Liver (tissue), 8 donors: ENCODE measurements at regions not wholly inside any gene's neighbourhood (a gene's known extent, or its start where the extent isn't known, plus 50 kb on each side); places are given as distances from the start of the nearest gene placed in this dataset.

ENCODE experiments used
- DNase-seq: peaks from one replicate; pipeline ENCODE4 v3.0.0-alpha.2; 2017; ENCODE audit warnings: low spot score
- H3K27ac ChIP-seq, 2 donors: one replicate each; pipeline ENCODE4 v1.7.0; 2013; ENCODE audit warnings: inconsistent platforms in 2 of 2, low read length in 2 of 2, control low read depth in 1 of 2, low read depth in 1 of 2, mild to moderate bottlenecking in 1 of 2
- H3K27me3 ChIP-seq, 4 donors: one replicate each; pipeline versions ENCODE4 v1.6.1 to v1.7.0; 2013; ENCODE audit warnings: low read length in 3 of 4, inconsistent platforms in 1 of 4, mild to moderate bottlenecking in 1 of 4, moderate library complexity in 1 of 4; ENCODE audit not compliant: control insufficient read depth in 4 of 4, insufficient read depth in 4 of 4
- H3K36me3 ChIP-seq, 4 donors: one replicate each; pipeline versions ENCODE4 v1.6.1 to v1.7.0; 2013; ENCODE audit warnings: low read length in 3 of 4, mild to moderate bottlenecking in 3 of 4, low read depth in 1 of 4, moderate library complexity in 1 of 4; ENCODE audit not compliant: control insufficient read depth in 4 of 4, insufficient read depth in 3 of 4
- H3K4me1 ChIP-seq, 4 donors: one replicate each; pipeline versions ENCODE4 v1.6.1 to v1.7.0; 2013; ENCODE audit warnings: low read length in 3 of 4, mild to moderate bottlenecking in 3 of 4, moderate library complexity in 1 of 4; ENCODE audit not compliant: control insufficient read depth in 4 of 4, insufficient read depth in 4 of 4
- H3K4me3 ChIP-seq, 3 donors: one replicate each; pipeline versions ENCODE4 v1.6.1 to v1.7.0; 2013; ENCODE audit warnings: low read length in 3 of 3, control low read depth in 1 of 3, low read depth in 1 of 3, mild to moderate bottlenecking in 1 of 3
- H3K9ac ChIP-seq, 2 donors: one replicate each; pipeline ENCODE4 v1.7.0; 2013; ENCODE audit warnings: low read length in 2 of 2, mild to moderate bottlenecking in 2 of 2, moderate library complexity in 2 of 2, control low read depth in 1 of 2, low read depth in 1 of 2
- H3K9me3 ChIP-seq, 4 donors: one replicate each; pipeline versions ENCODE4 v1.6.1 to v1.7.0; 2013; ENCODE audit warnings: low read length in 3 of 4; ENCODE audit not compliant: control insufficient read depth in 4 of 4
- ATF3 ChIP-seq: IDR thresholded peaks from 2 replicates; pipeline ENCODE4 v1.6.1; 2016; ENCODE audit warnings: antibody characterized with exemption
- CTCF ChIP-seq: fragments of 150-350 bp; IDR thresholded peaks from 2 replicates; pipeline ENCODE4 v1.5.1; 2017; ENCODE audit warnings: improper control_type of control experiment, low read depth, low read length; ENCODE audit not compliant: missing input control
- EGR1 ChIP-seq, 2 donors: IDR thresholded peaks; 2 replicates each; pipeline ENCODE4 v1.6.1; 2016 to 2018; ENCODE audit warnings: antibody characterized with exemption in 2 of 2, low read depth in 2 of 2
- FOXA1 ChIP-seq: IDR thresholded peaks from 2 replicates; pipeline ENCODE4 v1.6.1; 2016; ENCODE audit warnings: antibody characterized with exemption
- FOXA2 ChIP-seq: IDR thresholded peaks from 2 replicates; pipeline ENCODE4 v1.6.1; 2016; ENCODE audit warnings: antibody characterized with exemption
- GABPA ChIP-seq, 2 donors: IDR thresholded peaks in 1 of 2; conservative IDR thresholded peaks in 1 of 2; 2 replicates each; pipeline ENCODE4 v1.6.1; 2016; ENCODE audit warnings: antibody characterized with exemption in 2 of 2, mild to moderate bottlenecking in 1 of 2, moderate library complexity in 1 of 2
- HNF4A ChIP-seq, 2 donors: conservative IDR thresholded peaks; 2 replicates each; pipeline ENCODE4 v1.6.1; 2016; ENCODE audit warnings: antibody characterized with exemption in 2 of 2, mild to moderate bottlenecking in 2 of 2
- HNF4G ChIP-seq: IDR thresholded peaks from 2 replicates; pipeline ENCODE4 v1.6.1; 2016; ENCODE audit warnings: antibody characterized with exemption
- JUND ChIP-seq, 2 donors: IDR thresholded peaks; 2 replicates each; pipeline ENCODE4 v1.6.1; 2016; ENCODE audit warnings: antibody characterized with exemption in 2 of 2
- MAX ChIP-seq: IDR thresholded peaks from 2 replicates; pipeline ENCODE4 v1.6.1; 2016; ENCODE audit warnings: antibody characterized with exemption
- NR2F2 ChIP-seq: IDR thresholded peaks from 2 replicates; pipeline ENCODE4 v1.6.1; 2016; ENCODE audit warnings: antibody characterized with exemption
- REST ChIP-seq: IDR thresholded peaks from 2 replicates; pipeline ENCODE4 v1.6.1; 2016; ENCODE audit warnings: antibody characterized with exemption, mild to moderate bottlenecking
- RXRA ChIP-seq, 2 donors: IDR thresholded peaks; 2 replicates each; pipeline ENCODE4 v1.6.1; 2017 to 2018; ENCODE audit warnings: antibody characterized with exemption in 2 of 2, mild to moderate bottlenecking in 1 of 2
- TAF1 ChIP-seq: conservative IDR thresholded peaks from 2 replicates; pipeline ENCODE4 v1.6.1; 2016; ENCODE audit warnings: antibody characterized with exemption, mild to moderate bottlenecking
- YY1 ChIP-seq: IDR thresholded peaks from 2 replicates; pipeline ENCODE4 v1.6.1; 2016; ENCODE audit warnings: antibody characterized with exemption, mild to moderate bottlenecking
- WGBS: extraction: QIAGEN DNeasy Blood & Tissue Kit; methylation state at CpG from one replicate; pipeline ENCODE4 v1.1.7; 2013; 5-methylcytosine and 5-hydroxymethylcytosine counted together
- donor health status: healthy.
- donor health status: healthy.
- donor health status: healthy.
- donor health status: healthy.
- donor health status: healthy.

- TF ChIP-seq HNF4A (conservative IDR thresholded peaks at IDR 0.05) (no peak), TAF1 (no peak), FOXA1 (no peak), ATF3 (no peak), EGR1 (IDR thresholded peaks at IDR 0.05; ENCODE audit: low read depth in 2 of 2) (no peak), RXRA (IDR thresholded peaks at IDR 0.05) (no peak), CTCF (no peak), HNF4G (no peak), REST (no peak), FOXA2 (no peak), NR2F2 (no peak), GABPA (IDR thresholded peaks at IDR 0.05 in 1 of 2, conservative IDR thresholded peaks at IDR 0.05 in 1 of 2) (no peak)
- no peaks in the 10 kb centered on the region for H3K27me3 ChIP-seq
- 58% methylated on average over 1 of the region's 1 CpG for WGBS
- H3K36me3 ChIP-seq = no peaks in the 10 kb centered on the region
- DNase-seq = no peak
- H3K4me3 ChIP-seq = no peak overlapping the region
- H3K9ac ChIP-seq = no peak overlapping the region
- H3K27ac ChIP-seq = no peak overlapping the region
- no peaks in the 10 kb centered on the region for H3K4me1 ChIP-seq
- no peaks in the 10 kb centered on the region for H3K9me3 ChIP-seq
Observed at GRCh38 chr11:127223026-127223425, 222.5 kb upstream of the KIRREL3 start.

GRCh38 chr11:127219704-127220103 is 219.1 kb upstream of the KIRREL3 start:
- DNase-seq = no peak
- TF ChIP-seq YY1 (no peak), TAF1 (no peak), ATF3 (no peak), JUND (IDR thresholded peaks at IDR 0.05) (no peak), REST (no peak), FOXA1 (no peak), HNF4A (conservative IDR thresholded peaks at IDR 0.05) (no peak), MAX (no peak), EGR1 (IDR thresholded peaks at IDR 0.05; ENCODE audit: low read depth in 2 of 2) (no peak)
- 94% methylated on average over 2 of the region's 2 CpGs for WGBS

More at GRCh38 chr11:127219704-127220103, 219.1 kb upstream of the KIRREL3 start:
- no peaks in the 10 kb centered on the region for H3K4me1 ChIP-seq
- H3K36me3 ChIP-seq = no peaks in the 10 kb centered on the region
- no peak overlapping the region for H3K4me3 ChIP-seq
- H3K9me3 ChIP-seq = no peaks in the 10 kb centered on the region
- H3K27ac ChIP-seq = no peak overlapping the region
- H3K9ac ChIP-seq = no peak overlapping the region
- H3K27me3 ChIP-seq = no peaks in the 10 kb centered on the region
